Esophagus squamous epithelium (tissue), 4 donors: ENCODE measurements at regions not wholly inside any gene's neighbourhood (a gene's known extent, or its start where the extent isn't known, plus 50 kb on each side); places are given as distances from the start of the nearest gene placed in this dataset.

Experiments used
- POLR2A ChIP-seq, 4 donors: fragments of 450-650 bp; IDR thresholded peaks; one replicate each; pipeline ENCODE4 v1.6.1; 2017; ENCODE audit warnings: antibody characterized with exemption in 4 of 4, mild to moderate bottlenecking in 4 of 4, moderate library complexity in 3 of 4
- TF ChIP-seq, protein P1 (sequence below), 6 experiments: fragments of 450-650 bp in 4 of 6; fragments of 200-600 bp in 2 of 6; sonication (generic) in 2 of 6; IDR thresholded peaks; one replicate each; pipeline ENCODE4 v1.5.1; 2016 to 2019; ENCODE audit warnings: antibody characterized with exemption in 6 of 6, mild to moderate bottlenecking in 4 of 6, moderate library complexity in 4 of 6

DNA sequence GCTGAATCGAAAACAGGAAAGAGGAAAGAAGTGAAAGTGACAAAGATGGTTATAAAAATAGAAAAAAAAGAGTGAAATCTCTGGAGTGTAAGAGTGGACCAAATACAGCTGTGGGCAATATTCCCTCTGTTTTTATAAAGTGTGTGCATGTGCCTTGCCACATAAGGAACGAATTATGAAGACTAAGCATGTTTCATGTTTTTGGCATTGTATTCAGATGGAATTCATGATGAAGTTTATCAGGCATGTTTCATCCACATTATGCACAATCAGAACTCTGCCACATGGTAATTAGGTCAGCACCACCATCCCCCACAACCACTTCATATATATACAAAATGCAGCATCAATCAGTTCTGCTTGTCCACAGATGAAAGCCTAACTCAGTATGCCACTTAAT, 348.0 kb downstream of the ZNF608 start:
- TF ChIP-seq, protein P1, sequence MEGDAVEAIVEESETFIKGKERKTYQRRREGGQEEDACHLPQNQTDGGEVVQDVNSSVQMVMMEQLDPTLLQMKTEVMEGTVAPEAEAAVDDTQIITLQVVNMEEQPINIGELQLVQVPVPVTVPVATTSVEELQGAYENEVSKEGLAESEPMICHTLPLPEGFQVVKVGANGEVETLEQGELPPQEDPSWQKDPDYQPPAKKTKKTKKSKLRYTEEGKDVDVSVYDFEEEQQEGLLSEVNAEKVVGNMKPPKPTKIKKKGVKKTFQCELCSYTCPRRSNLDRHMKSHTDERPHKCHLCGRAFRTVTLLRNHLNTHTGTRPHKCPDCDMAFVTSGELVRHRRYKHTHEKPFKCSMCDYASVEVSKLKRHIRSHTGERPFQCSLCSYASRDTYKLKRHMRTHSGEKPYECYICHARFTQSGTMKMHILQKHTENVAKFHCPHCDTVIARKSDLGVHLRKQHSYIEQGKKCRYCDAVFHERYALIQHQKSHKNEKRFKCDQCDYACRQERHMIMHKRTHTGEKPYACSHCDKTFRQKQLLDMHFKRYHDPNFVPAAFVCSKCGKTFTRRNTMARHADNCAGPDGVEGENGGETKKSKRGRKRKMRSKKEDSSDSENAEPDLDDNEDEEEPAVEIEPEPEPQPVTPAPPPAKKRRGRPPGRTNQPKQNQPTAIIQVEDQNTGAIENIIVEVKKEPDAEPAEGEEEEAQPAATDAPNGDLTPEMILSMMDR (IDR thresholded peaks at IDR 0.05), result no peak
- TF ChIP-seq POLR2A (IDR thresholded peaks at IDR 0.05), result no peak
